Spleen (tissue), 7 donors: ENCODE measurements at regions not wholly inside any gene's neighbourhood (a gene's known extent, or its start where the extent isn't known, plus 50 kb on each side); places are given as distances from the start of the nearest gene placed in this dataset.

Experiments used
- POLR2A ChIP-seq, 3 donors: fragments of 450-650 bp; IDR thresholded peaks; one replicate each; pipeline ENCODE4 v1.5.1; 2017; ENCODE audit warnings: antibody characterized with exemption in 3 of 3, mild to moderate bottlenecking in 1 of 3
- POLR2AphosphoS5 ChIP-seq, 3 donors: sonication (generic); formaldehyde crosslinking; IDR thresholded peaks; one replicate each; pipeline ENCODE4 v1.5.1; 2017; ENCODE audit warnings: antibody characterized with exemption in 3 of 3
- TF ChIP-seq, protein P1 (sequence below), 11 experiments: fragments of 200-600 bp in 7 of 11; fragments of 450-650 bp in 4 of 11; sonication (generic) in 4 of 11; IDR thresholded peaks in 8 of 11; conservative IDR thresholded peaks in 3 of 11; 1 replicate in 7 of 11; 2 replicates in 4 of 11; pipeline versions ENCODE4 v1.4.0 to v1.8.0; 2016 to 2021; ENCODE audit warnings: antibody characterized with exemption in 11 of 11, inconsistent platforms in 4 of 11, mild to moderate bottlenecking in 1 of 11
- donor health status: DM: no; HTN: no; CAD: no; lungs with moderate emphysema.
- donor health status: DM: no; HTN: no; CAD: no.
- donor health status: DM: no; HTN: no; CAD: no.

- TF ChIP-seq, protein P1, sequence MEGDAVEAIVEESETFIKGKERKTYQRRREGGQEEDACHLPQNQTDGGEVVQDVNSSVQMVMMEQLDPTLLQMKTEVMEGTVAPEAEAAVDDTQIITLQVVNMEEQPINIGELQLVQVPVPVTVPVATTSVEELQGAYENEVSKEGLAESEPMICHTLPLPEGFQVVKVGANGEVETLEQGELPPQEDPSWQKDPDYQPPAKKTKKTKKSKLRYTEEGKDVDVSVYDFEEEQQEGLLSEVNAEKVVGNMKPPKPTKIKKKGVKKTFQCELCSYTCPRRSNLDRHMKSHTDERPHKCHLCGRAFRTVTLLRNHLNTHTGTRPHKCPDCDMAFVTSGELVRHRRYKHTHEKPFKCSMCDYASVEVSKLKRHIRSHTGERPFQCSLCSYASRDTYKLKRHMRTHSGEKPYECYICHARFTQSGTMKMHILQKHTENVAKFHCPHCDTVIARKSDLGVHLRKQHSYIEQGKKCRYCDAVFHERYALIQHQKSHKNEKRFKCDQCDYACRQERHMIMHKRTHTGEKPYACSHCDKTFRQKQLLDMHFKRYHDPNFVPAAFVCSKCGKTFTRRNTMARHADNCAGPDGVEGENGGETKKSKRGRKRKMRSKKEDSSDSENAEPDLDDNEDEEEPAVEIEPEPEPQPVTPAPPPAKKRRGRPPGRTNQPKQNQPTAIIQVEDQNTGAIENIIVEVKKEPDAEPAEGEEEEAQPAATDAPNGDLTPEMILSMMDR (IDR thresholded peaks at IDR 0.05 in 8 of 11, conservative IDR thresholded peaks at IDR 0.05 in 3 of 11): no peak
- TF ChIP-seq POLR2AphosphoS5 (IDR thresholded peaks at IDR 0.05) (no peak), POLR2A (IDR thresholded peaks at IDR 0.05) (no peak)
These were observed 393.1 kb downstream of the KLF12 start for GRCh38 chr13:73741111-73741510.
